ENCODE measurements at regions not wholly inside any gene's neighbourhood (a gene's known extent, or its start where the extent isn't known, plus 50 kb on each side); places are given as distances from the start of the nearest gene placed in this dataset.

DNA sequence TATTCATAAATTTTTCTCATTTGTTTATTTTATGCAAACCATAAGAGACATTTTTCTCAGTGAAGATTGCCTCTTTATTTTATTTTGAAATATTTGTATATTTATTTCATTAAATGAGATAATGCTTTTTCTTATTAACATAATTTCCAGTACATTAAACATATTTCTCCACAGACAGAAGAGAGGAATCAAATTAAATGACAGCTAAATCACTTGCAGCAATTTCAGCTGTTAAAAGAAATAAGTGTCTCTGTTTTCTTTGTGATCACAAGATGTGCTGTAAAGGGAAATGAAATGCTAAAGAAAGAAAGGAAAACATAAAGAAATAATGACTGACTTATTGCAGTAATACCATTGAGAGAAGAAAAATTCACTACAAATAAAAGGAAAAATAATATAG lies 414.0 kb upstream of the FANCL start:
- intact Hi-C loops (cut with micrococcal nuclease) = no loop called here

DNA sequence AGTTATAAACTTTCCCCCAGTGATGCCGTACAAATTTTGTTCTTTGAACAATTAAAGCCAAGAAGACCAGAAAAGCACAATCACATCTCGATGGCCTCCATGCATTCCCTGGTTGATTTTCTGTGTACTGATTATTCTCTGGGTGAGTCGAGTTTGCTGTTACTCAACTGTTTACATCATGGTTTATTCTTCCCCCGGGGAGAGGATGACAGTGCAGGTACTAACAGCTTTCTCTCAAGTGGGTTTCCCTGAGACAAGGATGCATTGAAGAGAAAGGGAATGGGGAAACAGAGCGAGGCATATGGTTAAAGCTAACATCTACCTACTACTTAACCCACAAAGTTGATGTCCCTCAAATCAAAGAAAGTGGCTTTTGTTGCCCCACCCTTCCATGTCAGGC lies 410.8 kb upstream of the FANCL start:
- intact Hi-C loops (cut with micrococcal nuclease) = no loop called here

DNA sequence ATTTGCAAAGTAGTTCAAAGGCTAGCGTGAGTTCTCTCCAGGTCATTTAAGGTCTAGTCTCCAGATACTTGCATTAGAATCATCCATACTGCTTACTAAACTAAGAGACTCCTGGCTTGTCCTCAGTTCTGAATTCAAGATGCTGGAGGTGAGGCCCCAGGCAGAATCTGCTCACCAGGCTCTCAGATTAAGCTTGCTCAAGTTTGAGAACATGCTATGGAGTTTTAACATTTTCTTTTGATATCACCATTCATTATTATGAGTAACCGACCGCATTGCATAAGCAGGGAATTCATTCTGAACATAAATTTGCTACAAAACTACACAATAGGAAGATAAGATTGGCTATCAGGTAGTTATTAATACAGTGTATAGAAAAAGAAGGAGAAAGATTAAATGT lies 409.7 kb upstream of the FANCL start:
- intact Hi-C loops (cut with micrococcal nuclease) = no loop called here

DNA sequence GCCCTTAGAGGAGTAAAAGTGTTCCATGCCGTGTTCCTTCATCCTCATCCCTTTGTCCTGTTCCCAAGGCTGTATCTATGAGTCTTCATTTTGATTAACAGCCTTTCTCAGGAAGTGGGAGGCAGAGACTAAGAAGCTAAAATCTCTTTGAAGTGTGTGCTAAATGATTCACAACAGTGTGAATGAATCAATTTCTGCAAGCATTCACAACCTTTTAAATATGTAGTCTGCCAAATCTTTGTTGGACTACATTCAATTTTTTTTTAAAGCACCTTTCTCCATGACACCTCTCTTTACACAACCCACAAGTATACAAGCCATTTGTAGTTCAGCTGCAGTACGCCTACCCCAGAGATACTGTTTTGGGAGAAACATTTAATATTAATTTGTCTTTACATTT lies 408.6 kb upstream of the FANCL start:
- intact Hi-C loops (cut with micrococcal nuclease) = no loop called here

DNA sequence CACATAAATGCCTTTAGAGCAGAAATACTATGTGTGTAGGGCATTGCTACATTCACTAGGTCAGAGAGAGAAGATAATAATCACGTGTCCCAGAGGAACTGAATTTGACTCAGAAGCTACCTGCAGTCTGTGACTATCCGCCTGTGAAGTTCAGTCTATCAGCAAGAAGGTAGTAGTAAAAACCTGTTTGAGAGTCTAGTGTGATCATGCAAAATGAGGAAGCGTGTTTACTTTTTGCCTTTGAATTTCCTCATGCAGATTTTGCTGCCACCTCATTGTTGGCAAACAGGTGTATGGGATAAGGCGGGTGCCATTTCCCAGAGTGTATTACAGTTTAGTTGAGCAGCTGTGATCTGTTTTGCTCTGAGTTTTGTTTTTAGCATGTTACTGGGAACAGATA lies 403.9 kb upstream of the FANCL start:
- intact Hi-C loops (cut with micrococcal nuclease) = no loop called here

DNA sequence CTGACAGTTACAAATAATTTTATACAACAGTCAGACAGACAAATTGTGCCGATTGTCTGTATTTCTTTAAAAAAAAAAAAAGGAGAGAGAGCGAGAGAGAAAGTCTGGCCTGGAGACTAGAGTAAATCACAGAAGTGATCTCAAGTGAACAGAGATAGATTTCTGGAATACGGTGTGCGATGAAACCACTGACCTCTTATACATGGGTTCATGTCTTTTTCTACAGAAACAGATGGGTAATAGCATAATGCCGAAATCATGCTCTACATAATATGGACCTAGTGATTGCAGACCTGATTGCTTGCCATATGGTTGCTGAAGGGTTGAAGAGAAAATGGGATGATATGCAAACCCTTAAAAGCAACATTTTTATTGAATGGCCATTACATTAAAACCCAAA lies 403.3 kb upstream of the FANCL start:
- intact Hi-C loops (cut with micrococcal nuclease) = no loop called here

DNA sequence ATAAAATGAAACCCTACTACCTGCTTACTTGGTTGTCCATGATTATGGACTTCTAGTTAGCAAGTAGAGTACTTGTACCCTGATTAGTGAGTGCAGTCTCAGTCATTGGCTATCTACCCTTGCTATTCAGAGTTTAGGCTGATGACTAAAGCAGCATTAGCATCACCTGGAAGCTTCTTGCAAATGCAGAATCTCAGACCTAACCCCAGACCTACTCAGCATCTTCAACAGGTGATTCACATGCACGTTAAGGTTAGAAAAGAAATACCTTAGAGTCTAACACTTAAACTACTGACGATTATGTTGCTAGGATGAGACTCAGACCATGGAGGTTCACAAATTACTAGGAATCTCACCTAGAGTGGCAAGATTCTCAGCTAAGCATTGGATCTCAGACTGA lies 399.9 kb upstream of the FANCL start:
- intact Hi-C loops (cut with micrococcal nuclease) = no loop called here

DNA sequence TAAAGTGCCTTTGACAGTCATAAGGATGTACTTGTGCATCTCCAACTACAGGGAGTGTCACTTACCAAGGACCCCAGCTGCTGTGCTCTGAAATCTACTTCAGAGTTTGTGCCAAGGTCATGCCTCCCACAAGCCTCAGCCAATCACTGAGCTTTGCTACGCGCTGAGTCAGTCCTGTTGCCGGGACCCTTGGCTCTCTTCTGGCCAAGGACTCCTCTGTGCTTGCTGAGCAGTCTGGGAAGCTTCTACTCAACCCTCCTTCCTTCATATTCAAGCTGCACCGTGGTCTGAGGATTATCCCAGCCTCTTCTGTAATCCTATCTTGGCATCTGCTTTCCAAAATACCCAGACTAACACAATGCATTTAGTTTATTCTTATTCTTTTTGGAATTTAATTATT lies 398.9 kb upstream of the FANCL start:
- intact Hi-C loops (cut with micrococcal nuclease) = no loop called here

DNA sequence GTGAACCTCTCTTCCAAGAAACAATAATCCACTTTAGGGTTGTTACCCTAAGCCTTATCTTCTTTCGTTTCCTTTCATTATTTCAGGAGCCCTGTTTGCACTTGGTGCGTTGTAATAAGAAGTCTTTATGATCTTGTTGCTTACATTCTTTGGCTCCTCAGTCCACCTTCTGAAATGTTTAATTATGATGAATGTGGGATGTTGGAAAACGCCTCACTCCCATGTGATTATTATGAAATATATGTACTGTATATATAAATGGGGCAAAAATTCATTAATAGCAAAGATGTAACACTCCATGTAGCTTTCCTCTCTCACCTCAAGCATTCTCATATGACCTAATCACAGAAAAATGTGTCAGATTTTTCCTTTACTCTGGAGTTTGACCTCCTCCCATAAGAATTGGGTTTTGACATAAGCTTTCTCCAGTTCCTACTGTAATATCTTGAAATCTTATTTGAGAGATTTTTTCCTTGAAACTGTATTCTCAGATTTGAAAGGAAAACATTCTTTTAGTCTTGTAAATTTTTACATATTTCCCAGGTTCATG lies 397.2 kb upstream of the FANCL start:
- intact Hi-C loops (cut with micrococcal nuclease) = no loop called here

DNA sequence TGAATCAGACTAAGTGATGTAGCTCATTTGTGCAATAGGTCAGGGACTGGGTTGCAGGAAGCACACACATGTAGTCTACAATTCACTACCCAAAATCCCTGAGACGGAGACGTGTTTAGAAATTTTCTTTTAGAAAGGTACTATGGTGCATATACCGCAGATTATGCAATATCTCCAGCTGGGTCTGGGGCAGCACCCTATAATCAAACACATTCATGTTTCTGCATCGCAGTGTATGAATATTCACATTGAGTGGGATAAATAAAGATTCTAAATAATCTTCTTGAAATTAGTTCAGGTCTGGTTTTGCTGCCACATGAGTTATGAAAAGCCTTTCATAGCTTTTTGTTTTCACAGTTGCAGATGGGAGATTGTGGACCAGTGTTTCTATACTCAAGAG lies 395.7 kb upstream of the FANCL start:
- intact Hi-C loops (cut with micrococcal nuclease) = no loop called here

DNA sequence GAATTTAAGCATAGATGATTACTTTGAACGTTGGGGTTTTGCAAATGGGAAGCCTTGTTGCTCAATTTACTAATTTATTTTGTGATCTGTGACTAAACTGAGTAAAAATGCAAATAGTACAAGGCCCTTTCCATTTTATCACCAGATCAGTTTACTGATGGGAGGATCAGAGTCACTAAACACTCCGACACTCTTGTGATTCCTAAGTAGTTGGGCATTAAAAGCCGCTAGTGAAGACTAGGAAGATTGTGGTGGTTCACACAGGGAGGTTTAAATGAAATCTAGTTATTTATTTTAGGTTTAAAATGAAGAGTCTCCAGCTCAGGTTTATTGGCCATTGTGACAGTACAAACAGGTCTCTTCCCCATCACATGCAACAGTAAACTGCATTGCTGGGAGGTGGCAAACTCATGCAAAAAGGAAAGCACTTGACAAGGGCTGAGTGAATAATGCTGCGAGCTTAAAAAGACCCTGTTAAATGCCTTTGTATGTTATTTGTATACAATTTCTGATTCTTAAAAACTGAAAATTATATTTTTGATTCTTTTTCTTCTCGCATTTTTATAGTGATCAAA lies 394.8 kb upstream of the FANCL start:
- intact Hi-C loops (cut with micrococcal nuclease) = no loop called here

DNA sequence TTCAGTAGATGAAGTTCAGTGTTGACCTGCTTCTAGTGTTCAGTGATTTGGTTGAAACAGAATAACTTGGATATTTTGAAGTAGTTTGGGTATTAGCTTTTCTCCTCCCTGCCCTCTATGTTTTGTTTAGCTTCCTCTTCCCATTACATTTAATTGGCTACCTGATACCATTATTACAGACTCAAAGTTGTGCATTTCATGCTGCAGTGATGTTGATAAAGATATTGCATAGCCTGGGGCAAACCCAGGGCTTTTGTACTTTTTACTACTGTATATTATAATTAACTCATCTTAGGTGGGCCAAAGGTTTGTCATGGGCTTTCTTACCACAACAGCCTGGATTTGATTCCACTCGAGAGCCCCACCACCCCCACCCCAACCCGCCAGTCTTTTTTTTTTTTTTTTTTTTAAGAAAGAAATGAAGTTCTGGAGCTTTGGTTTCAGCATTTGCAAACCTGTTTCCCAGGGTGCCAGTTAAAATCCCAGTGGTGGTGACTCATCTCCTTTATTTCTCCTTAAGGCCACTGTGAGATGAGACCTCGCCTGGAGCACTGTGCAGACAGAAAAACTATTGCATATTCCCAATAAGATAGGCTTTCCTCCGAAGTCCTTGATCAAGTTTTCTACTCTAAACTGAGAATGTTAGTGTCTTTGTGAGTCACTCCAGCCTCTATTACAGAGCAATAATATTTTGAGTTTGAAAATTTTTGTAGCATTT lies 393.7 kb upstream of the FANCL start:
- intact Hi-C loops (cut with micrococcal nuclease) = no loop called here

DNA sequence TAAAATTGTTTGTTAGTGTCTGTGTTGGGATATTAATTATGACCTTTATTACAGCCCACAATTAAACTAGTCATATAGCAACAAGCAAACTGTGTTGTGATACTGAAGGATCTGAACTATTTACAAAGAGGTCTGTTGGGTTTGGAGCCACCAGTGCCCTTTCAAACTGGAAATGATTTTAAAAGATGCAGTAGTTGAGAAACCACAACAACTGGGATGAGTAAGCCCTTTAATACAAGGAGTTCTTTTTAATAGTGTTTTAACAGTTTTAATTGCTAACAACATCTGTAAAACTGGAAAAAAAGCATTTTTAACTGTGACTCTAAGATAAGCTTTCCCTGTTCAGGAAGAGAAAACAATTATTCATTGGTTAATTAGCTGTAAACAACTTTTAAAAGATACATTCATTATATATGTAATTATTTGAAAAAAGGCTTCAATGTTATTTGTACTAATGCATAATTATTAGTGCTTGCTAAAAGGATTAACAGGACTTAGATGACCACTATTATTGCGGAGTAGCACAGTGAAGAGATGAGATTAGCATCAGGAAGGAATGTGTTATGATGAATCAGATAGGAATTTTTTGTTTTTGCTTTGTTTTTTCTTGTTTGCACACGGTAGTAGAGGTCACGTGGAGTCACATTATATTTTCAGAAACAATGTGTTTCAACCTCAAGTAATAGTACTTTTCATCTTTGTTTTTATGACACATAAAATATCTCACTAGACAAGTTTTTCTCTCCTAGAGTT lies 392.7 kb upstream of the FANCL start:
- intact Hi-C loops (cut with micrococcal nuclease) = no loop called here

DNA sequence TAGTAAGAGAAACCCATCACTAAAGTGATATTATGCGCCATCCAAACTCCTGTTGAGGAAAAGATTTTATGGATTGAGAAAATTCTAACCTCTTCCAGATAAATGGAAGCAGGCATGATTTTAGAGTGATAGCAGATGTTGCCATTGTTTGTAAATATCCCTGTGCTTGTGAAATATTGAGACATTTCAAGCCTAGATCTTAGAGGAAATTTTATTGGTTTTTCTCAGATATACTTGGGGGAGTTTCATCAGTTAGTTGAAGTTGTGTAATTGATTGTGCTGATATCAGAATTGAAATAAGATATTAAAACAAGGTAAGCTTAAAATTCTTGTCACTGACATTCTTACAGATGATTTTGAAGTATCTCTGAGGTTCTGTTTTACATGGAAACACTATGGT lies 390.9 kb upstream of the FANCL start:
- intact Hi-C loops (cut with micrococcal nuclease) = no loop called here

DNA sequence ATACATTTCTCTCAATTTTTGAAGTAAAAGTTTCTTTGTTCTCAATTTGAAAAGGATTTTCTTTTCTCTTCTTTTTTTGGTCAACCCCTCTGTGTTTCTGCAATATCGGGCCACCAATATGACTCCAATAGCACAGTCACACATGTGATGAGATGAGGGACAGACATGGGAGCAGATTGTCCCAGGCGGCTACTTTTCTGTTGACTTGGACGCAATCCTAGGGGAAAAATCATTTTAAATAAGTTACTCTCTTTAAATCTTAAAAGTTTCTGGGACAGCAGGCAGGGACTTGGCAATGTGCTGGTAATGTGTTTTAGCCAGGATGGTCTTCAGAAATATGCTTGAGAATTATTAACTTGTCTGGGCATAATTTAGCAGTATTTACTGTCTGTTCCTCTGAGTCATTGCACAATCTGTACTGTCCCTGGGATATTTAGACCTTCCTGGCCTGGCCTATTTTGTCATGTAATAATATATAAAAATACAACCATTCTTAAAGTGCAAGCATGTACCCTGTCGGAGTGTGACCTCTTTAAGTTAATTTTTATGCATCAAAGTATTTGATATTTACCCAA lies 388.5 kb upstream of the FANCL start:
- intact Hi-C loops (cut with micrococcal nuclease) = no loop called here

DNA sequence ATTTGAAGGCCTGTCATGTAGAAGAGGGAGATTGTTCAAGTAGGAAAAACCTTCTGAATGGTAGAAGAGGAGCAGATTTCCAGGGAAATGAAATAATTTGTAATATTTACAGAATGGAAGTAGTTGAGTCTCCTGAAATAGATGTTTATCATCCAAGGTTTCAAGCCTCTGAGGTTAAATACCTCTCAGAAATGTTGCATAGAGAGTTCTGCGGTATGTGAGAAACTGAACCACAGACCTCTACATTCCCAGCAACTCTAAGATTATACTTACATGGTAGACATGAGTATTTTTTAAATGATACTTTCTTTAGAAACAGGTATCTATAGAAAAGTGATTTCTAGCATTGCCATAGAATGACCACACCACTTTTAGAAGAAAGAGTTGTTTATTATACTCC lies 379.8 kb upstream of the FANCL start:
- intact Hi-C loops (cut with micrococcal nuclease) = no loop called here

DNA sequence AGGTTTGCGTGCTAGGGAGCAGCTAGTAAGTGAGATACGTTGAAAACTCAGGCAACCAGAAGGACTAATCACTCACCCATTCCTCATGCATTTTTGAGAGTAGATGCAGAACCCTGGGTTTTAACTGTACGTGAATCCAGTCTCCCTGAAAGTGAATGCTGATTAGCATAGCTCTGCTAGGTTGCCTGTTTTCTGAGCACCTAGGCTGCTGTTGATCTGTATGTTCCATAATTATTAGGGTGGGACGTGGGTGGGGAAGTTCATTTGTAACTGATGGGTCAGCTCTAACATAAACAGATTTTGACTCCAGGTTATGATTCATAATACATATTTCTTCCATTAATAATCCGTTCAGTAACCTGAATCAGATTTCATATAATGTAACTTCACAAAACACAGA lies 379.0 kb upstream of the FANCL start:
- intact Hi-C loops (cut with micrococcal nuclease) = no loop called here

DNA sequence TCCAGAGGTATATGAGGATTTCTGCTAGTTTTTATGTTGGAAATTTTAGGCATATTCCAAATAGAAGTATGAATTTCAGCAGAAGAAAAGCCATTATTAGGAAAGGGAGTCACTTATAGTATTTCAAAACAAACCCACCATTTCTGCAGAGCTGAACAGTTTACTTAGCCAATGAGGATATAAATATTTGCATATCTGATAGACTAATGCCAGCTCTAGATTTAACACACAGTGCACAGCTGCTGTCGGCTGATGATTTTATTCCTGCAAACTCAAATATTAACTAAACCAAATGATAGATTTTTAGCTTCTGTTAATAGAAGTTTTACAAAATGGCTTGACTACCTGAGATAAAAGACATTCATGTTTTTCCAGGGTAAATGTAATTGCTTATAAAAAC lies 375.8 kb upstream of the FANCL start:
- intact Hi-C loops (cut with micrococcal nuclease) = no loop called here

DNA sequence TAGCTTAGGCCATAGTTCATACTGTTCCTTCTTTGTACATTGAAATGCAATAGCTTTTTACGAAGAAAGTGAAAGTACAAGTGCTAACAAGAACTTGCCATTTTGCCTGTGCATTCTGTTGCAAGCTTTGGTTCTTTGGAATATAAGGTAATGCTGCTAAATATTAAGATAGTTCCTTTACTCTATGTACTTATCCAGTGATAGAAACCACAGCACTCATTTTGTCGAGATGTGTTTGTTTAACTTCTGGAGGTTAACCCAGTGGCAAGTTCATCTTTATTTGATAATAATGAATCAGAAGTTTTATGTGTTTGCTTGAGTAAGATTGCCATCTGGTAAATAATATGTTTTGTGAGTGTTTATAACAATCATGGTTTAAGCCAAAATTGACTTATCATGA lies 373.1 kb upstream of the FANCL start:
- intact Hi-C loops (cut with micrococcal nuclease) = no loop called here

DNA sequence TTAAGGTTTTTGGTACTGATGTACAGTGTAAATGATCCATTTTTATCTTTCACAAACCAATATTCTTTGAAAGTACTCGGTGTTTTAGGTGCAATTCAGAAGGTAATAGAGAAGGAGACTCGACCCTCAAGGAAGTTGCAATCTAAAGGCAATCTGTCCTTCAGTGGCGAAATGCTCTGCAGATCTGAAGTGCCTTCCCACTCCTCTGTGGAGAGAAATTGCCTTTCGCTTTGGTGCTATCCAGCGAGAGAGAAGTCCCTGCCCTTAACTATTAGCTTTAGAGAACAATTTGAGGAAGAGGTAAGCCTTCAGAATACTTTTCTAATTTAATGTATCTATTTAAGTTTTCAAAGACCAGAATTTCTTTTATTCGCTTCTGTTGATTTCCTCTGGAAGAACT lies 371.8 kb upstream of the FANCL start:
- intact Hi-C loops (cut with micrococcal nuclease) = no loop called here

DNA sequence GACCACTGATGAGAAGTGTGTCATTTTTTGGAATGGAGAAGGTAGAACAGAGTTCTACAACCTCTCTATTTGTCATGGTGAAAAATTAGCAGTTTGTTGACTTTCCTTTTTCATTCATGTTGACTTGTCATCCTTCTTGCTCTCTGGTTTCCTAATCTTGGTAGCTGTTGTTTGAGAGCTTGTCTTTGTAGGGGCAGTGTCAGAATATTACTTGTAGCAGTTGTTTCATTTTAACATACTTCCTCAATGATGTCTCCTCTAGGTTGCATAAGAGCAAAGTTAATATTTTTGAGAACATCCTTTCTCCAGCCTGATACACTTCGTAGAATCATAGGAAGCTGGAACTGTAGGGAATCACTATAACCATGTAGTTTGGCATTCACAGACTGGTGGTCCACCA lies 368.2 kb upstream of the FANCL start:
- intact Hi-C loops (cut with micrococcal nuclease) = no loop called here

DNA sequence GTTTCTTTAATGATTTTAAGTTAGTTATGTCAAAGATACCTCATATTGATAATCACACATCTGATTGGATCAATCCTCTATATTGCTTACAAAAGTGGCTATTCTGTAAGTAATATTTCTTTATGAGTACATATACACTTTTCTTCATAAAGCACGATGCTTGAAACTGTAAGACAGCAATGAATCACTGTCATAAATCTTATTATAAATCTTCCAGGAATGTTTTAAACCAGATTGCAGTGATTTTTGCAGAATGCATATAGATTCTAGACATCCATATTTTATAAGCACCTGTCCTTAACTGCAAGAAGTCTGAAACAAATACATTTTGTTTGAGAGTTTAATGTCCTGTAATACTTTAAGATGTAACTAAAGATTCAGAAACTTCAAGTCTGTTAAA lies 367.0 kb upstream of the FANCL start:
- intact Hi-C loops (cut with micrococcal nuclease) = no loop called here
